Heart left ventricle (tissue), 16 donors: ENCODE measurements at regions not wholly inside any gene's neighbourhood (a gene's known extent, or its start where the extent isn't known, plus 50 kb on each side); places are given as distances from the start of the nearest gene placed in this dataset.

ENCODE experiments used
- ATAC-seq, 4 donors: fragments of 200-7000 bp; cut with Tn5 transposase; one replicate each; pipeline ENCODE4 v1.9.1; 2020 to 2022; ENCODE audit warnings: moderate library complexity in 4 of 4, mild to moderate bottlenecking in 3 of 4, moderate number of reproducible peaks in 1 of 4
- DNase-seq, 5 donors: peaks; one replicate each; pipeline ENCODE4 v3.0.0-alpha.2; 2020
- H3K27ac ChIP-seq, 12 donors: fragments of 200-600 bp; sonication (generic) in 4 of 12; one replicate each; pipeline versions ENCODE4 v1.5.0 to v1.8.0; 2016 to 2022; ENCODE audit warnings: mild to moderate bottlenecking in 2 of 12
- H3K27me3 ChIP-seq, 9 donors: fragments of 200-600 bp; sonication (generic) in 2 of 9; one replicate each; pipeline versions ENCODE4 v1.5.1 to v1.8.0; 2016 to 2022; ENCODE audit warnings: mild to moderate bottlenecking in 3 of 9
- H3K36me3 ChIP-seq, 9 donors: fragments of 200-600 bp; sonication (generic) in 2 of 9; one replicate each; pipeline versions ENCODE4 v1.5.0 to v1.8.0; 2018 to 2022; ENCODE audit warnings: mild to moderate bottlenecking in 2 of 9
- H3K4me1 ChIP-seq, 12 donors: fragments of 200-600 bp; sonication (generic) in 4 of 12; one replicate each; pipeline versions ENCODE4 v1.5.0 to v1.8.0; 2016 to 2022; ENCODE audit warnings: mild to moderate bottlenecking in 3 of 12
- H3K4me3 ChIP-seq, 12 donors: fragments of 200-600 bp; sonication (generic) in 4 of 12; one replicate each; pipeline versions ENCODE4 v1.5.0 to v1.8.0; 2017 to 2022; ENCODE audit warnings: mild to moderate bottlenecking in 9 of 12, moderate library complexity in 4 of 12
- H3K9me3 ChIP-seq, 12 donors: fragments of 200-600 bp; sonication (generic) in 4 of 12; one replicate each; pipeline versions ENCODE4 v1.5.0 to v1.8.0; 2016 to 2022; ENCODE audit warnings: mild to moderate bottlenecking in 1 of 12
- CTCF ChIP-seq, 12 donors: fragments of 200-600 bp; sonication (generic) in 4 of 12; IDR thresholded peaks; one replicate each; pipeline versions ENCODE4 v1.5.0 to v1.8.0; 2018 to 2022; ENCODE audit warnings: antibody characterized with exemption in 12 of 12, mild to moderate bottlenecking in 5 of 12
- POLR2A ChIP-seq, 2 donors: fragments of 450-650 bp; IDR thresholded peaks; one replicate each; pipeline ENCODE4 v1.6.1; 2017; ENCODE audit warnings: antibody characterized with exemption in 2 of 2, mild to moderate bottlenecking in 2 of 2, moderate library complexity in 2 of 2
- WGBS, 4 donors: extraction: QIAGEN DNeasy Blood & Tissue Kit in 2 of 4; methylation state at CpG; one replicate each; pipeline versions ENCODE4 v1.1.5 to v1.1.7; 2013 to 2018; 5-methylcytosine and 5-hydroxymethylcytosine counted together
- intact Hi-C, 10 donors: fragments of 100-400 bp; cut with DNase I; formaldehyde crosslinking; loops; one replicate each; pipeline versions ENCODE4 v1.11.1 to v1.14.2; 2022
- donor health status: ischemic (EF 13 %, LVEDD 7.1; RV severe dilation, severe dysfunction).
- donor health status: healthy with polysubstance abuse.
- donor health status: DM: no; HTN: yes; CAD: no.
- donor health status: DM: no; HTN: no; CAD: no.
- donor health status: ischemic (EF 25% LVEDD 6.9; RV normal size, moderate dysfunction).
- donor health status: ischemic (EF 25% LVEDD 5.7; RV mildly dilated, moderate dysfunction).
- donor health status: healthy.
- donor health status: DM: yes; HTN: yes; CAD: no.
- donor health status: ischemic (EF 35%, LVEDD 5.7; RV mildly dilated, moderate dysfunction).
- donor health status: nonischemic (EF 11% LVEDD 7.7; RV severe dilation, severe dysfunction).
- donor health status: DM: yes; HTN: yes; CAD: no.
- donor health status: PGD.
- donor health status: ischemic (EF 29% LVEDD 5.4; RV normal size, mild dysfunction).
- donor health status: nonischemic (EF 23%, LVEDD 6.1; RV moderate dilation, normal function).

- peaks cover 0 to 13% (median 8%) of the 10 kb centered on the region in 12 donors for H3K4me1 ChIP-seq
- intact Hi-C loops: no loop called here
- H3K36me3 ChIP-seq: no peaks in the 10 kb centered on the region
- no peaks in the 10 kb centered on the region for H3K27me3 ChIP-seq
- DNase-seq (no peak), ATAC-seq (no peak)
- peaks cover 0 to 14% (median 7%) of the 10 kb centered on the region in 12 donors for H3K9me3 ChIP-seq
- H3K27ac ChIP-seq: no peak overlapping the region
- TF ChIP-seq CTCF (IDR thresholded peaks at IDR 0.05): no peak
- TF ChIP-seq POLR2A (IDR thresholded peaks at IDR 0.05): no peak
- 88 to 100% (median 96%) methylated on average over 1 of the region's 1 CpG for WGBS, 4 donors
- H3K4me3 ChIP-seq: no peak overlapping the region
Measured at GRCh38 chr10:10883737-10884136, 133.9 kb upstream of the CELF2 start.

GRCh38 chr10:10886861-10887531 is 130.7 kb upstream of the CELF2 start:
- Histone ChIP-seq H3K9me3 (peaks cover 0 to 14% (median 7%) of the 10 kb centered on the region in 12 donors), H3K27me3 (no peaks in the 10 kb centered on the region), H3K4me1 (peaks cover 0 to 22% (median 10%) of the 10 kb centered on the region in 12 donors), H3K4me3 (no peak overlapping the region), H3K36me3 (no peaks in the 10 kb centered on the region), H3K27ac (peak overlapping the region in 7 of 12 donors; percentile 21 to 63 (median 45))
- DNase-seq: no peak
- intact Hi-C loops: no loop called here
- ATAC-seq: peak; percentile 16 to 64 (median 54)
- WGBS, 4 donors: 53 to 64% (median 59%) methylated on average over 9 of the region's 9 CpGs
- no peak for TF ChIP-seq POLR2A (IDR thresholded peaks at IDR 0.05)
- no peak for TF ChIP-seq CTCF (IDR thresholded peaks at IDR 0.05)

GRCh38 chr10:10891124-10892082 is 126.3 kb upstream of the CELF2 start:
- H3K27ac ChIP-seq: peak overlapping the region in 3 of 12 donors; percentile 59 to 67 (median 61)
- peaks cover 0 to 8% (median 0%) of the 10 kb centered on the region in 12 donors for H3K9me3 ChIP-seq
- WGBS, 4 donors: 63 to 70% (median 67%) methylated on average over 10 of the region's 10 CpGs
- TF ChIP-seq CTCF (IDR thresholded peaks at IDR 0.05) (no peak), POLR2A (IDR thresholded peaks at IDR 0.05) (no peak)
- peak in 3 of 4 donors; percentile 32 to 64 (median 60) for ATAC-seq
- intact Hi-C loops: loop anchor here in 1 of 10 donors (5.0 to 10.0 kb wide), 2 partner anchors 126 to 373 kb away; partner anchors contain the start of gene CELF2
- no peaks in the 10 kb centered on the region for H3K27me3 ChIP-seq
- no peak overlapping the region for H3K4me3 ChIP-seq
- H3K4me1 ChIP-seq: peaks cover 0 to 31% (median 14%) of the 10 kb centered on the region in 12 donors
- DNase-seq: peak in 1 of 5 donors; percentile 31
- no peaks in the 10 kb centered on the region for H3K36me3 ChIP-seq
